GM21737 (cell line): ENCODE measurements at regions not wholly inside any gene's neighbourhood (a gene's known extent, or its start where the extent isn't known, plus 50 kb on each side); places are given as distances from the start of the nearest gene placed in this dataset.
"Not testable (repeated sequence)": the region's sequence is repeated elsewhere in the genome, so short reads cannot be mapped to it uniquely, and the experiment has no call there.

ENCODE experiments used
- ATAC-seq: cut with Tn5 transposase; IDR thresholded peaks from one replicate; pipeline ENCODE4 v1.9.1; 2021; ENCODE audit warnings: mild to moderate bottlenecking, moderate library complexity; ENCODE audit not compliant: unreplicated experiment

GRCh38 chr5:10130881-10131280 is 118.8 kb downstream of the ATPSCKMT start:
- ATAC-seq = no peak

GRCh38 chr5:10126900-10127299 is 122.8 kb downstream of the ATPSCKMT start:
- ATAC-seq = no peak

GRCh38 chr5:10125116-10125515 is 124.6 kb downstream of the ATPSCKMT start:
- no peak for ATAC-seq

GRCh38 chr5:10124287-10124686 is 125.4 kb downstream of the ATPSCKMT start:
- no peak for ATAC-seq

GRCh38 chr5:10123254-10123989 is 126.3 kb downstream of the ATPSCKMT start:
- ATAC-seq = no peak

- ATAC-seq = no peak
Observed at GRCh38 chr5:10122076-10122726, 127.5 kb downstream of the ATPSCKMT start.

- ATAC-seq = no peak
Observed at GRCh38 chr5:10120934-10121333, 128.8 kb downstream of the ATPSCKMT start.

- ATAC-seq = no peak
Observed at GRCh38 chr5:10118150-10118549, 131.5 kb downstream of the ATPSCKMT start.

GRCh38 chr5:10116594-10116993 is 133.1 kb downstream of the ATPSCKMT start:
- no peak for ATAC-seq

GRCh38 chr5:10115669-10116068 is 134.0 kb downstream of the ATPSCKMT start:
- no peak for ATAC-seq

GRCh38 chr5:10111571-10111970 is 138.1 kb downstream of the ATPSCKMT start:
- ATAC-seq = no peak

- ATAC-seq = no peak
Observed at GRCh38 chr5:10110228-10110627, 139.5 kb downstream of the ATPSCKMT start.

GRCh38 chr5:10109299-10109698 is 140.4 kb downstream of the ATPSCKMT start:
- no peak for ATAC-seq

- no peak for ATAC-seq
Observed at GRCh38 chr5:10106806-10107205, 142.9 kb downstream of the ATPSCKMT start.

GRCh38 chr5:10106285-10106684 is 143.4 kb downstream of the ATPSCKMT start:
- ATAC-seq = no peak

- no peak for ATAC-seq
Observed at GRCh38 chr5:10102706-10103497, 146.8 kb downstream of the ATPSCKMT start.

- ATAC-seq = not testable (repeated sequence)
Observed at GRCh38 chr5:10102235-10102634, 147.5 kb downstream of the ATPSCKMT start.

GRCh38 chr5:10099548-10099947 is 150.1 kb downstream of the ATPSCKMT start:
- ATAC-seq = no peak

GRCh38 chr5:10091701-10092100 is 158.0 kb downstream of the ATPSCKMT start:
- no peak for ATAC-seq

- no peak for ATAC-seq
Observed at GRCh38 chr5:10090074-10090473, 159.6 kb downstream of the ATPSCKMT start.

GRCh38 chr5:10085185-10085584 is 164.5 kb downstream of the ATPSCKMT start:
- no peak for ATAC-seq

- ATAC-seq = no peak
Observed at GRCh38 chr5:10081584-10081983, 168.1 kb downstream of the ATPSCKMT start.
